HCT116 (cell line): ENCODE measurements at regions not wholly inside any gene's neighbourhood (a gene's known extent, or its start where the extent isn't known, plus 50 kb on each side); places are given as distances from the start of the nearest gene placed in this dataset.

Experiments
- ATAC-seq: fragments of 200-7000 bp; cut with Tn5 transposase; 2 replicates; pipeline ENCODE4 v1.9.1; 2020; ENCODE audit warnings: mild to moderate bottlenecking, moderate library complexity
- BruUV-seq: library from RNA; stranded (reverse); fragments of 400-500 nt; replicated peaks from 2 replicates; lab custom pipeline; 2021; lab: Mats Ljungman, UMichigan
- CTCF ChIA-PET: fragments of 300-600 bp; sonication (Branson Sonifier 250); formaldehyde crosslinking; loops from one replicate; lab custom pipeline; 2021; ENCODE audit warnings: antibody characterized with exemption; lab: Charles Lee
- POLR2A ChIA-PET: fragments of 300-600, 350-600 bp; sonication (Branson Sonifier 250); formaldehyde crosslinking; loops from one replicate; lab custom pipeline; 2021; ENCODE audit warnings: antibody characterized with exemption; lab: Charles Lee
- RAD21 ChIA-PET, 2 experiments: fragments of 300-600 bp; sonication (Branson Sonifier 250); formaldehyde crosslinking; loops; one replicate each; lab custom pipeline; 2023; ENCODE audit warnings: low total read pairs in 2 of 2; ENCODE audit not compliant: uncharacterized antibody in 2 of 2, unreplicated experiment in 2 of 2, low non-redundant PET in 1 of 2; lab: Charles Lee
- DNase-seq: peaks from one replicate; pipeline ENCODE4 v3.0.0-alpha.2; 2010; ENCODE audit warnings: low read depth, low spot score
- H2AFZ ChIP-seq: fragments of 200-600 bp; shearing (Covaris generic), sonication (generic); 2 replicates; pipeline ENCODE4 v1.6.1; 2017; ENCODE audit warnings: low read depth, mixed run types, mixed read lengths, antibody characterized with exemption, low read length; ENCODE audit not compliant: poor library complexity, severe bottlenecking
- H3K27ac ChIP-seq: 2 replicates; pipeline ENCODE4 v1.5.1; 2012; ENCODE audit warnings: low read depth, low read length
- H3K27me3 ChIP-seq: fragments of 200-600 bp; sonication (generic); 2 replicates; pipeline ENCODE4 v1.6.1; 2016; ENCODE audit warnings: mixed run types, low read length, mixed read lengths; ENCODE audit not compliant: insufficient read depth
- H3K36me3 ChIP-seq, 2 experiments: fragments of 200-500 bp in 1 of 2; fragments of 200-600 bp in 1 of 2; sonication (Bioruptor generic) in 1 of 2; sonication (generic) in 1 of 2; 2 replicates each; pipeline versions ENCODE4 v1.5.1 to v1.6.1; 2014 to 2016; ENCODE audit warnings: low read length in 2 of 2, inconsistent platforms in 1 of 2, mixed read lengths in 1 of 2, mixed run types in 1 of 2; ENCODE audit not compliant: insufficient read depth in 2 of 2, control insufficient read depth in 1 of 2
- H3K4me1 ChIP-seq, 2 experiments: fragments of 200-600 bp in 1 of 2; sonication (generic) in 1 of 2; 2 replicates each; pipeline versions ENCODE4 v1.5.1 to v1.6.1; 2012 to 2017; ENCODE audit warnings: low read length in 2 of 2, inconsistent platforms in 1 of 2, mild to moderate bottlenecking in 1 of 2, mixed read lengths in 1 of 2, mixed run types in 1 of 2, moderate library complexity in 1 of 2; ENCODE audit not compliant: insufficient read depth in 2 of 2, control insufficient read depth in 1 of 2
- H3K4me2 ChIP-seq: fragments of 200-600 bp; sonication (generic); 2 replicates; pipeline ENCODE4 v1.6.1; 2017; ENCODE audit warnings: mixed run types, low read length, mixed read lengths
- H3K4me3 ChIP-seq, 2 experiments: fragments of 200-600 bp in 1 of 2; sonication (generic) in 1 of 2; replicated peaks in 1 of 2; 2 replicates each; pipeline ENCODE4 v1.5.1; 2011 to 2016; ENCODE audit warnings: low read length in 2 of 2, control low read depth in 1 of 2, low read depth in 1 of 2, mild to moderate bottlenecking in 1 of 2, mixed read lengths in 1 of 2, mixed run types in 1 of 2
- H3K79me2 ChIP-seq: fragments of 200-600 bp; sonication (generic); 2 replicates; pipeline ENCODE4 v1.6.1; 2017; ENCODE audit warnings: mild to moderate bottlenecking, mixed run types, low read length, moderate library complexity, mixed read lengths; ENCODE audit not compliant: insufficient read depth
- H3K9ac ChIP-seq: fragments of 200-600 bp; sonication (generic); 2 replicates; pipeline ENCODE4 v1.6.1; 2016; ENCODE audit warnings: low read length, mixed read lengths
- H3K9me2 ChIP-seq: fragments of 200-600 bp; sonication (generic), shearing (Covaris generic); 2 replicates; pipeline ENCODE4 v1.6.1; 2017; ENCODE audit warnings: mixed run types, mild to moderate bottlenecking, moderate library complexity; ENCODE audit not compliant: insufficient read depth
- H3K9me3 ChIP-seq, 2 experiments: fragments of 200-500 bp in 1 of 2; fragments of 200-600 bp in 1 of 2; sonication (Bioruptor generic) in 1 of 2; sonication (generic) in 1 of 2; 2 replicates each; pipeline ENCODE4 v1.6.1; 2014 to 2017; ENCODE audit warnings: low read length in 2 of 2, mixed read lengths in 2 of 2, inconsistent platforms in 1 of 2, low read depth in 1 of 2, mild to moderate bottlenecking in 1 of 2, mixed run types in 1 of 2, moderate library complexity in 1 of 2; ENCODE audit not compliant: control insufficient read depth in 1 of 2, insufficient read depth in 1 of 2
- H4K20me1 ChIP-seq: fragments of 200-600 bp; sonication (generic), shearing (Covaris generic); 2 replicates; pipeline ENCODE4 v1.6.1; 2017; ENCODE audit warnings: mixed run types, mild to moderate bottlenecking, moderate library complexity; ENCODE audit not compliant: insufficient read depth
- CBX3 ChIP-seq: IDR thresholded peaks from 2 replicates; pipeline ENCODE4 v1.6.1; 2012; ENCODE audit warnings: low read depth
- CEBPB ChIP-seq: IDR thresholded peaks from 2 replicates; pipeline ENCODE4 v1.6.1; 2012; ENCODE audit warnings: low read depth
- FOSL1 ChIP-seq: IDR thresholded peaks from 2 replicates; pipeline ENCODE4 v1.6.1; 2012; ENCODE audit warnings: low read depth
- RAD21 ChIP-seq: IDR thresholded peaks from 2 replicates; pipeline ENCODE4 v1.6.1; 2012; ENCODE audit warnings: low read depth, mild to moderate bottlenecking
- SIN3A ChIP-seq: IDR thresholded peaks from 2 replicates; pipeline ENCODE4 v1.6.1; 2012; ENCODE audit warnings: low read depth
- SP1 ChIP-seq: IDR thresholded peaks from 2 replicates; pipeline ENCODE4 v1.6.1; 2012; ENCODE audit warnings: low read depth
- SRF ChIP-seq: IDR thresholded peaks from 2 replicates; pipeline ENCODE4 v1.6.1; 2012; ENCODE audit warnings: low read depth
- ZFX ChIP-seq: fragments of 450-650 bp; IDR thresholded peaks from 2 replicates; pipeline ENCODE4 v1.6.1; 2017
- ZNF274 ChIP-seq: fragments of 200-500 bp; sonication (Bioruptor generic); IDR thresholded peaks from 2 replicates; pipeline ENCODE4 v1.6.1; 2014; ENCODE audit warnings: mild to moderate bottlenecking, low read depth, low read length, inconsistent platforms
- intact Hi-C: fragments of 100-400 bp; cut with micrococcal nuclease; formaldehyde crosslinking; loops from 2 replicates; pipeline ENCODE4 v1.10.0; 2022
- TF ChIP-seq, protein P1 (sequence below): IDR thresholded peaks from 2 replicates; pipeline ENCODE4 v1.6.1; 2011; ENCODE audit warnings: mild to moderate bottlenecking, low read length, moderate library complexity; ENCODE audit not compliant: insufficient replicate concordance; ENCODE audit errors: extremely low read depth
- TF ChIP-seq, protein P2 (sequence below): IDR thresholded peaks from 2 replicates; pipeline ENCODE4 v1.6.1; 2012; ENCODE audit warnings: low read depth
- TF ChIP-seq, protein P3 (sequence below): IDR thresholded peaks from 2 replicates; pipeline ENCODE4 v1.6.1; 2012

DNA sequence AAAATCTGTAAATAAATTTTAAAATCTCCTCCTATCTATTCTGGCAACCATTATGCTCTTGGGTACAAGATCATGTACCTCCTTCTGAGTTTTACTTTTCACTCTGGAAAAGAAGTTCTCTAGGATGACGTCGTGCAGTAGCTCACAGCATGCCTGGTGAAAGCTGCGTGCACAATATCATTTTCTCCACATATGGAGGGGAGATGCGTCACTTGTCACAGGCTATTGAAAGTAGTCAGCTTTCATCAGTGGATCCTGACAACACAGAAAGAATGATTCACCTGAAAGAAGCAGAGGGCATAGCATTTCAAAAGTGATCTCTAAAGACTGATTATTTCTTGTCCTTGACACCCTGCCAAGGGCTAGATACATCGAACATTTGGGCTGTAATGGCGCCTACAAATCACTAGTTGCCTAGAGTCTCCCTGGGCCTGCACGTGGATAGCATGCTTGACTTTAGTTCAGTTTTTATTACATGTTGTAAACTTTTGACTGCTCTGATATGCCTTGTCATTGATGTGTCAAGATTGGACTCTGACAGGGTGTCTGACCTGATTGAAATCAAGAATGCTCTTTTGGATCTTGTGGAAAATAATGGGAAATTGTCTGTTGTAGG lies 1365.6 kb downstream of the OLFM4 start:
- Histone ChIP-seq H3K4me3 (no peak overlapping the region), H3K9me2 (no peaks in the 10 kb centered on the region), H4K20me1 (no peaks in the 10 kb centered on the region), H3K9me3 (peaks cover 0 to 29% of the 10 kb centered on the region in 2 experiments; a peak in 3 of 4 replicates), H2AFZ (no peak overlapping the region), H3K9ac (no peak overlapping the region), H3K4me2 (no peak overlapping the region), H3K4me1 (no peaks in the 10 kb centered on the region), H3K36me3 (no peaks in the 10 kb centered on the region), H3K27ac (no peak overlapping the region), H3K27me3 (no peaks in the 10 kb centered on the region), H3K79me2 (no peaks in the 10 kb centered on the region)
- no TSS peak for BruUV-seq
- ATAC-seq (no peak), DNase-seq (no peak)
- POLR2A ChIA-PET = no interaction called here
- intact Hi-C loops = no loop called here
- no peak for TF ChIP-seq FOSL1
- TF ChIP-seq ZFX = no peak
- TF ChIP-seq CBX3 = no peak
- TF ChIP-seq ZNF274 = no peak
- TF ChIP-seq, protein P1, sequence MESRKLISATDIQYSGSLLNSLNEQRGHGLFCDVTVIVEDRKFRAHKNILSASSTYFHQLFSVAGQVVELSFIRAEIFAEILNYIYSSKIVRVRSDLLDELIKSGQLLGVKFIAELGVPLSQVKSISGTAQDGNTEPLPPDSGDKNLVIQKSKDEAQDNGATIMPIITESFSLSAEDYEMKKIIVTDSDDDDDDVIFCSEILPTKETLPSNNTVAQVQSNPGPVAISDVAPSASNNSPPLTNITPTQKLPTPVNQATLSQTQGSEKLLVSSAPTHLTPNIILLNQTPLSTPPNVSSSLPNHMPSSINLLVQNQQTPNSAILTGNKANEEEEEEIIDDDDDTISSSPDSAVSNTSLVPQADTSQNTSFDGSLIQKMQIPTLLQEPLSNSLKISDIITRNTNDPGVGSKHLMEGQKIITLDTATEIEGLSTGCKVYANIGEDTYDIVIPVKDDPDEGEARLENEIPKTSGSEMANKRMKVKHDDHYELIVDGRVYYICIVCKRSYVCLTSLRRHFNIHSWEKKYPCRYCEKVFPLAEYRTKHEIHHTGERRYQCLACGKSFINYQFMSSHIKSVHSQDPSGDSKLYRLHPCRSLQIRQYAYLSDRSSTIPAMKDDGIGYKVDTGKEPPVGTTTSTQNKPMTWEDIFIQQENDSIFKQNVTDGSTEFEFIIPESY = no peak
- TF ChIP-seq SRF = no peak
- no peak for TF ChIP-seq RAD21
- TF ChIP-seq CEBPB = no peak
- RAD21 ChIA-PET = no interaction called here
- CTCF ChIA-PET = no interaction called here

DNA sequence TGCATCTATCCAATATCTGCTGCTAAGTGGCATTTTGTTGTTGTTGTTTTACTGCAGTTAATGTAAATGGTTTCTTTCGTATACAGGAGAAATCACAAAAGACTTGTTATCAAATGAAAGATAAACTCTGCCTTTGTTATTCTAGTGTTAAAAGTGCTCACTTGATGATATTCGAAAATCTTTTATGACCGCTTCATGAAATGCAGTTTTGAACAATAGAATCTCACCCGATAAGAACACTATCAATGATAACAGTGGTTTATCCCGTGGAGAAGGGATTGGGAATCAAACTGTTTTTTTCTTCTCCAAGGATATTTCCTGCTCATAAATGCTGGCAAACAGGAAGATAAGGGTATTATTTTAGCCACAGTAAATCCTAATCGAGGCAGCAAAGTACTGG lies 1366.3 kb downstream of the OLFM4 start:
- Histone ChIP-seq H3K4me3 (no peak overlapping the region), H3K4me2 (no peak overlapping the region), H3K79me2 (no peaks in the 10 kb centered on the region), H3K27ac (no peak overlapping the region), H3K36me3 (no peaks in the 10 kb centered on the region), H4K20me1 (no peaks in the 10 kb centered on the region), H3K4me1 (no peaks in the 10 kb centered on the region), H3K9me3 (peaks cover 0 to 34% of the 10 kb centered on the region in 2 experiments; a peak in 3 of 4 replicates), H3K9ac (no peak overlapping the region), H3K9me2 (no peaks in the 10 kb centered on the region), H2AFZ (no peak overlapping the region), H3K27me3 (no peaks in the 10 kb centered on the region)
- ChIA-PET RAD21 (no interaction called here), CTCF (no interaction called here), POLR2A (no interaction called here)
- no peak for DNase-seq
- intact Hi-C loops = no loop called here
- no peak for ATAC-seq
- TF ChIP-seq, protein P2, sequence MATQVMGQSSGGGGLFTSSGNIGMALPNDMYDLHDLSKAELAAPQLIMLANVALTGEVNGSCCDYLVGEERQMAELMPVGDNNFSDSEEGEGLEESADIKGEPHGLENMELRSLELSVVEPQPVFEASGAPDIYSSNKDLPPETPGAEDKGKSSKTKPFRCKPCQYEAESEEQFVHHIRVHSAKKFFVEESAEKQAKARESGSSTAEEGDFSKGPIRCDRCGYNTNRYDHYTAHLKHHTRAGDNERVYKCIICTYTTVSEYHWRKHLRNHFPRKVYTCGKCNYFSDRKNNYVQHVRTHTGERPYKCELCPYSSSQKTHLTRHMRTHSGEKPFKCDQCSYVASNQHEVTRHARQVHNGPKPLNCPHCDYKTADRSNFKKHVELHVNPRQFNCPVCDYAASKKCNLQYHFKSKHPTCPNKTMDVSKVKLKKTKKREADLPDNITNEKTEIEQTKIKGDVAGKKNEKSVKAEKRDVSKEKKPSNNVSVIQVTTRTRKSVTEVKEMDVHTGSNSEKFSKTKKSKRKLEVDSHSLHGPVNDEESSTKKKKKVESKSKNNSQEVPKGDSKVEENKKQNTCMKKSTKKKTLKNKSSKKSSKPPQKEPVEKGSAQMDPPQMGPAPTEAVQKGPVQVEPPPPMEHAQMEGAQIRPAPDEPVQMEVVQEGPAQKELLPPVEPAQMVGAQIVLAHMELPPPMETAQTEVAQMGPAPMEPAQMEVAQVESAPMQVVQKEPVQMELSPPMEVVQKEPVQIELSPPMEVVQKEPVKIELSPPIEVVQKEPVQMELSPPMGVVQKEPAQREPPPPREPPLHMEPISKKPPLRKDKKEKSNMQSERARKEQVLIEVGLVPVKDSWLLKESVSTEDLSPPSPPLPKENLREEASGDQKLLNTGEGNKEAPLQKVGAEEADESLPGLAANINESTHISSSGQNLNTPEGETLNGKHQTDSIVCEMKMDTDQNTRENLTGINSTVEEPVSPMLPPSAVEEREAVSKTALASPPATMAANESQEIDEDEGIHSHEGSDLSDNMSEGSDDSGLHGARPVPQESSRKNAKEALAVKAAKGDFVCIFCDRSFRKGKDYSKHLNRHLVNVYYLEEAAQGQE = no peak
- no peak for TF ChIP-seq FOSL1
- TF ChIP-seq ZFX = no peak
- TF ChIP-seq, protein P3, sequence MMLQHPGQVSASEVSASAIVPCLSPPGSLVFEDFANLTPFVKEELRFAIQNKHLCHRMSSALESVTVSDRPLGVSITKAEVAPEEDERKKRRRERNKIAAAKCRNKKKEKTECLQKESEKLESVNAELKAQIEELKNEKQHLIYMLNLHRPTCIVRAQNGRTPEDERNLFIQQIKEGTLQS = no peak
- no peak for TF ChIP-seq SP1
- no peak for TF ChIP-seq SIN3A
- TF ChIP-seq, protein P1 = no peak
- no TSS peak for BruUV-seq
